ENCODE measurements at regions not wholly inside any gene's neighbourhood (a gene's known extent, or its start where the extent isn't known, plus 50 kb on each side); places are given as distances from the start of the nearest gene placed in this dataset.
A peak's percentile ranks its signal among the peaks of the same experiment; 100 is the strongest.

- Histone ChIP-seq H3K27ac (no peak overlapping the region), H3K27me3 (no peaks in the 10 kb centered on the region), H3K4me1 (peaks cover 8% of the 10 kb centered on the region), H3K36me3 (no peaks in the 10 kb centered on the region), H3K4me3 (no peak overlapping the region), H3K9me3 (no peaks in the 10 kb centered on the region)
- intact Hi-C loops (cut with DNase I), result loop anchor here (5.0 to 10.0 kb wide), 2 partner anchors 241 to 663 kb away; no protein-coding TSS in a partner anchor
- no peak for TF ChIP-seq CTCF (IDR thresholded peaks at IDR 0.05)
- DNase-seq (no peak), ATAC-seq (no peak)
Measured at GRCh38 chr4:177047851-177048174, 255.1 kb upstream of the VEGFC start.

- DNase-seq, result no peak
- no peaks in the 10 kb centered on the region for H3K9me3 ChIP-seq
- no peaks in the 10 kb centered on the region for H3K36me3 ChIP-seq
- H3K4me3 ChIP-seq, result no peak overlapping the region
- no peaks in the 10 kb centered on the region for H3K27me3 ChIP-seq
- H3K4me1 ChIP-seq, result peaks cover 8% of the 10 kb centered on the region
- intact Hi-C loops (cut with DNase I), result no loop called here
- peak; percentile 65 for ATAC-seq
- no peak overlapping the region for H3K27ac ChIP-seq
- TF ChIP-seq CTCF (IDR thresholded peaks at IDR 0.05), result peak; percentile 47
Measured at GRCh38 chr4:177051473-177052060, 258.1 kb upstream of the NEIL3 start.

- H3K27me3 ChIP-seq, result no peaks in the 10 kb centered on the region
- no peaks in the 10 kb centered on the region for H3K36me3 ChIP-seq
- no peak for DNase-seq
- no peak overlapping the region for H3K27ac ChIP-seq
- peaks cover 8% of the 10 kb centered on the region for H3K4me1 ChIP-seq
- no peak for ATAC-seq
- intact Hi-C loops (cut with DNase I), result no loop called here
- TF ChIP-seq CTCF (IDR thresholded peaks at IDR 0.05), result no peak
- H3K9me3 ChIP-seq, result no peaks in the 10 kb centered on the region
- H3K4me3 ChIP-seq, result no peak overlapping the region
Measured at GRCh38 chr4:177052211-177052934, 257.3 kb upstream of the NEIL3 start.

- no peak for DNase-seq
- intact Hi-C loops (cut with DNase I), result no loop called here
Measured at GRCh38 chr4:177057186-177057585, 252.5 kb upstream of the NEIL3 start.

GRCh38 chr4:177064116-177064515, 245.6 kb upstream of the NEIL3 start:
- H3K27ac ChIP-seq, result no peak overlapping the region
- H3K27me3 ChIP-seq, result no peaks in the 10 kb centered on the region
- H3K4me1 ChIP-seq, result no peaks in the 10 kb centered on the region
- no peak for ATAC-seq
- H3K36me3 ChIP-seq, result no peaks in the 10 kb centered on the region
- DNase-seq, result no peak
- no peaks in the 10 kb centered on the region for H3K9me3 ChIP-seq
- intact Hi-C loops (cut with DNase I), result no loop called here
- no peak for TF ChIP-seq CTCF (IDR thresholded peaks at IDR 0.05)
- no peak overlapping the region for H3K4me3 ChIP-seq

More at GRCh38 chr4:177057186-177057585, 252.5 kb upstream of the NEIL3 start:
- Histone ChIP-seq H3K4me1 (no peaks in the 10 kb centered on the region), H3K27ac (no peak overlapping the region), H3K27me3 (no peaks in the 10 kb centered on the region), H3K4me3 (no peak overlapping the region), H3K36me3 (no peaks in the 10 kb centered on the region), H3K9me3 (no peaks in the 10 kb centered on the region)
- no peak for ATAC-seq
- no peak for TF ChIP-seq CTCF (IDR thresholded peaks at IDR 0.05)

Data from upper lobe of right lung (tissue), 1 donor.